IPS-18a (cell line): ENCODE measurements at regions not wholly inside any gene's neighbourhood (a gene's known extent, or its start where the extent isn't known, plus 50 kb on each side); places are given as distances from the start of the nearest gene placed in this dataset.

ENCODE experiments used
- H3K27ac ChIP-seq: one replicate; pipeline ENCODE4 v1.5.1; 2013; ENCODE audit warnings: low read length
- H3K27me3 ChIP-seq: one replicate; pipeline ENCODE4 v1.6.1; 2013; ENCODE audit warnings: mild to moderate bottlenecking, low read length; ENCODE audit not compliant: control insufficient read depth, insufficient read depth
- H3K36me3 ChIP-seq: one replicate; pipeline ENCODE4 v1.6.1; 2013; ENCODE audit warnings: low read depth, low read length; ENCODE audit not compliant: control insufficient read depth
- H3K4me1 ChIP-seq: one replicate; pipeline ENCODE4 v1.6.1; 2013; ENCODE audit warnings: low read depth, low read length; ENCODE audit not compliant: control insufficient read depth
- H3K4me3 ChIP-seq: one replicate; pipeline ENCODE4 v1.5.1; 2013; ENCODE audit warnings: low read length
- H3K9ac ChIP-seq: one replicate; pipeline ENCODE4 v1.6.1; 2013; ENCODE audit warnings: mild to moderate bottlenecking, low read length, moderate library complexity
- H3K9me3 ChIP-seq: one replicate; pipeline ENCODE4 v1.6.1; 2013; ENCODE audit warnings: low read depth, low read length; ENCODE audit not compliant: control insufficient read depth

GRCh38 chr3:151630035-151630434 is 103.7 kb upstream of the AADACL2 start:
- no peak overlapping the region for H3K9ac ChIP-seq

DNA sequence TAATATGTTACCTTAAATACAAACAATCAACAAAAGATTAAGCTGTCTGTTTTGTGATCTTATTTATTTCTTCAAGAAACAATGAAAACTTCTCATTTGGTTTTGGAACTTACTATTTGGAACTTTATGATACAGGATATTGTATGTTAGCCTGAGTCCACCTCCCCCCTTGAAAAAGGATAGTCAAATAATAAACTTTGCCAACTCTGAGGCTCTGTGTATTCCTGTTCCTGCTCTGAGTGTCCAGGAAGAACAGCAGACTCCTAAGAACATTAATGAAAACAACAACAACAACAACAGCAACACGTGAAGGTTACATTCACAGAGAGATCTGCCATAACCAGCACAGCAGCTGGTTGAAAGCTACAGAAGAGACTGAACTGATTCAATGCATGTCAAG is 108.1 kb upstream of the AADACL2 start:
- Histone ChIP-seq H3K36me3 (no peaks in the 10 kb centered on the region), H3K9me3 (no peaks in the 10 kb centered on the region), H3K4me3 (no peak overlapping the region), H3K9ac (no peak overlapping the region), H3K27me3 (no peaks in the 10 kb centered on the region), H3K27ac (no peak overlapping the region), H3K4me1 (no peaks in the 10 kb centered on the region)

More at GRCh38 chr3:151630035-151630434, 103.7 kb upstream of the AADACL2 start:
- Histone ChIP-seq H3K36me3 (no peaks in the 10 kb centered on the region), H3K27ac (no peak overlapping the region), H3K4me3 (no peak overlapping the region), H3K9me3 (no peaks in the 10 kb centered on the region), H3K27me3 (no peaks in the 10 kb centered on the region), H3K4me1 (no peaks in the 10 kb centered on the region)

- Histone ChIP-seq H3K9ac (no peak overlapping the region), H3K4me3 (no peak overlapping the region), H3K27ac (no peak overlapping the region), H3K36me3 (no peaks in the 10 kb centered on the region), H3K27me3 (no peaks in the 10 kb centered on the region), H3K9me3 (no peaks in the 10 kb centered on the region), H3K4me1 (no peaks in the 10 kb centered on the region)
Observed at GRCh38 chr3:151625086-151625485, 108.6 kb upstream of the AADACL2 start.

DNA sequence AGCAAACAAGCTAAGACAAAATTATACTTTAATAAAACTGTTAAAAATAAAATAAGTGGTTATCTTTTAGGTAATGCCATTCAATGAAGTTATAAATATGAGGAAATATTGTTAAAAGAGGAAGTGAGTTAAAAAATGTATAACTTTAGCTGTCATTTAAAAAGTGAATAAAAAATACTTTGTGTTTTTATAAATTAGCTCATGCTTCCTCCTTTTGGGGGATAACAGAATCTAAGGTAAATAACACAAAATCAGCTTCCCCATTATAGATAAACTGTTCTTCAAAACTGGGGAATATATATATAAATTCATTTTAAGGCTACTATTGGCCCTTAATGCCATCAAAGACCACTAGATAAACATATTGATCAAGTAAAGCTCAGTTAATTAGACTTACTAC is 113.7 kb upstream of the AADACL2 start:
- H3K27me3 ChIP-seq: no peaks in the 10 kb centered on the region
- H3K27ac ChIP-seq: no peak overlapping the region
- H3K9ac ChIP-seq: no peak overlapping the region
- no peaks in the 10 kb centered on the region for H3K36me3 ChIP-seq
- H3K4me3 ChIP-seq: no peak overlapping the region
- H3K4me1 ChIP-seq: no peaks in the 10 kb centered on the region
- H3K9me3 ChIP-seq: no peaks in the 10 kb centered on the region

- no peak overlapping the region for H3K27ac ChIP-seq
- H3K4me1 ChIP-seq: no peaks in the 10 kb centered on the region
- H3K36me3 ChIP-seq: no peaks in the 10 kb centered on the region
- H3K4me3 ChIP-seq: no peak overlapping the region
- no peak overlapping the region for H3K9ac ChIP-seq
- no peaks in the 10 kb centered on the region for H3K9me3 ChIP-seq
- no peaks in the 10 kb centered on the region for H3K27me3 ChIP-seq
Observed at GRCh38 chr3:151615464-151615863, 118.3 kb upstream of the AADACL2 start.

- Histone ChIP-seq H3K36me3 (no peaks in the 10 kb centered on the region), H3K9me3 (no peaks in the 10 kb centered on the region), H3K4me3 (no peak overlapping the region), H3K9ac (no peak overlapping the region), H3K27ac (no peak overlapping the region), H3K27me3 (no peaks in the 10 kb centered on the region), H3K4me1 (no peaks in the 10 kb centered on the region)
Observed at GRCh38 chr3:151612115-151612514, 121.6 kb upstream of the AADACL2 start.

DNA sequence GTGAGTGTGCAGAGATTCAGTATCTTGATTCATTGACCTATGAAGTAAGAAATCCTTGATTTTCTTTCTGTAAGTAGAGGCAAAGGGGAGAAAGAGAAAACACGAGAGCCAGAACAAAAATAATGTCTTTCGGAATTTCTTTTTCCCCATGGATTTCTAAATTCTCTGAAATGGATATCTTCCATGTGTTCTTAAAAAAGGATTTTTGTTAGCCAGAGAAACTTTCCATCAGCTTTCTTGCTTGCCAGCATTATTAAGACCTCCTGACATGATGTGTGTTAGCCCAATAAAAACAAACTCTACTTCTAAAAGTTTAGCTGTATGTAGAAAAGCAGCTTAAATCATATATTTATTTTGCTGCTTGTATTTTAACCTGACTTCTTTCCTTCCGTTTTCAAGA is 122.3 kb upstream of the AADACL2 start:
- Histone ChIP-seq H3K4me3 (no peak overlapping the region), H3K27me3 (no peaks in the 10 kb centered on the region), H3K36me3 (no peaks in the 10 kb centered on the region), H3K9ac (no peak overlapping the region), H3K9me3 (no peaks in the 10 kb centered on the region), H3K4me1 (no peaks in the 10 kb centered on the region), H3K27ac (no peak overlapping the region)

DNA sequence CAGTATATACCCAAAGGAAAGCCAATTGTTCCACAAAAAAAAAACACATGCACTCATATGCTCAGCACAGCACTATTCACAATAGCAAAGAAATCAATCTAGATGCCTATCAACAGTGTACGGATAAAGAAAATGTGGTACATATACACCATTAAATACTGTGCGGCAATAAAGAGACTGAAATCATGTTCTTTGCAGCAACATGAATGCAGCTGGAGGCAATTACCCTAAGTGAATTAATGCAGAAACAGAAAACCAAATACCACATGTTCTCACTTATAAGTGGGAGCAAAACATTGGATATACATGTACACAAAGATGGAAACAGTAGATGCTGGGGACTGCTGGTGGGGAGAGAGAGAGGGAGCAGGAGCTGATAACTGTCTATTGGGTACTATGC is 124.2 kb upstream of the AADACL2 start:
- H3K9ac ChIP-seq: no peak overlapping the region
- no peaks in the 10 kb centered on the region for H3K27me3 ChIP-seq
- H3K36me3 ChIP-seq: no peaks in the 10 kb centered on the region
- H3K4me3 ChIP-seq: no peak overlapping the region
- H3K27ac ChIP-seq: no peak overlapping the region
- H3K9me3 ChIP-seq: no peaks in the 10 kb centered on the region
- no peaks in the 10 kb centered on the region for H3K4me1 ChIP-seq

GRCh38 chr3:151604891-151605290 is 128.8 kb upstream of the AADACL2 start:
- Histone ChIP-seq H3K36me3 (no peaks in the 10 kb centered on the region), H3K4me3 (no peak overlapping the region), H3K27ac (no peak overlapping the region)

GRCh38 chr3:151600783-151601182 is 132.9 kb upstream of the AADACL2 start:
- H3K9ac ChIP-seq: no peak overlapping the region
- no peak overlapping the region for H3K27ac ChIP-seq
- no peaks in the 10 kb centered on the region for H3K9me3 ChIP-seq
- no peaks in the 10 kb centered on the region for H3K36me3 ChIP-seq
- H3K4me1 ChIP-seq: peaks cover 5% of the 10 kb centered on the region
- H3K4me3 ChIP-seq: no peak overlapping the region
- no peaks in the 10 kb centered on the region for H3K27me3 ChIP-seq

More at GRCh38 chr3:151604891-151605290, 128.8 kb upstream of the AADACL2 start:
- no peak overlapping the region for H3K9ac ChIP-seq
- no peaks in the 10 kb centered on the region for H3K4me1 ChIP-seq
- H3K9me3 ChIP-seq: no peaks in the 10 kb centered on the region
- H3K27me3 ChIP-seq: no peaks in the 10 kb centered on the region

DNA sequence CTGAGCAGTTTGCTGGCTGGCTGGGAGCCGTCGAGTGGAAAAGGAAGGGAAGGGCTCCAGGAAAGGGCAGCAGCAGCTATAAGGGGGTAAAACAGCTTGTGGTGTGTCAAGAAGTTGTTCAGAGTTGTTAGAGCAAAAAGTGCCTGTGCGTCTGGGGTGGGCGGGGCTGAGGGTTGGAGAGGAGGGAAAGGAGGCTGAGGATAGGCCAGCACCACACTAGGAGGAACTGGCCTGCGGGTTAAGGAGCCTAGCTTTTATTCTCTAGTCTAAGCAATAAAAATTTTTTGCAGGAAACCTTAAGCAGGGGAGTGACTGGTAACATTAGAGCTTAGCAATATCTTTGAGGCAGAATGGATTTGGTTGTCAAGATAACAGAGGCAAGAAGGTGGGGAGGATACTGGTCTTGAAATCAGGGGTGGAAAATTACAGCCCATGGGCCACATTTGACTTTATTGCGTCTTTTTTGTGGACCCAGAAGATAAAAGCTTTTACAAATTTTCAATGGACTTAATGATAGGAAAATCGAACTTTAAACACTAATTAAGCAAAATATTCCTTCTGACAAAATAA is 134.5 kb upstream of the AADACL2 start:
- H3K27ac ChIP-seq: no peak overlapping the region
- no peaks in the 10 kb centered on the region for H3K36me3 ChIP-seq
- H3K9ac ChIP-seq: no peak overlapping the region
- no peak overlapping the region for H3K4me3 ChIP-seq
- H3K9me3 ChIP-seq: no peaks in the 10 kb centered on the region
- H3K27me3 ChIP-seq: no peaks in the 10 kb centered on the region
- peaks cover 5% of the 10 kb centered on the region for H3K4me1 ChIP-seq

- Histone ChIP-seq H3K9ac (no peak overlapping the region), H3K9me3 (no peaks in the 10 kb centered on the region)
Observed at GRCh38 chr3:151596940-151597339, 136.1 kb upstream of the IGSF10 start.

More at GRCh38 chr3:151596940-151597339, 136.1 kb upstream of the IGSF10 start:
- Histone ChIP-seq H3K36me3 (no peaks in the 10 kb centered on the region), H3K4me1 (peaks cover 12% of the 10 kb centered on the region), H3K4me3 (no peak overlapping the region), H3K27ac (no peak overlapping the region), H3K27me3 (no peaks in the 10 kb centered on the region)
